ENCODE measurements at regions not wholly inside any gene's neighbourhood (a gene's known extent, or its start where the extent isn't known, plus 50 kb on each side); places are given as distances from the start of the nearest gene placed in this dataset.
A peak's percentile ranks its signal among the peaks of the same experiment; 100 is the strongest.

DNA sequence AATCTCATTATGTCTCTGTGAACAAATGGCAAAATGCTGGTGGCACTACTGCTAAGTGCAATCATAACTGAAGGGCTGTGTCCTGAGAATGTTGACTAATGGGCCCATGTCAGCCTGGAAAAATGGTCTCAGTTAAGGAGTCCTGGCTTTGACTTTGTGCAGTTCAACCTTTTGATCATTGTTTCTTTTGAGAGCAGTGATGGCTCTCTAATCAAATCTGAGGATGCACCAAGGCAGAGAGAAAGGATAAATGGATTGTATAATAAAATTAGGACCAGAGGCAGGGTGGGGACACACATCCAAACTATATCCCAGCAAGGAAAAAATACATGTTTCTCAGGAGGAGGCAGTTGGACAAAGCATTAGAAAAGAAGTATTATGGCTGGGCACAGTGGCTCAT, 59.6 kb upstream of the SYN3 start:
- no peak for TF ChIP-seq CTCF (IDR thresholded peaks at IDR 0.05; ENCODE audit: poor library complexity, severe bottlenecking)

DNA sequence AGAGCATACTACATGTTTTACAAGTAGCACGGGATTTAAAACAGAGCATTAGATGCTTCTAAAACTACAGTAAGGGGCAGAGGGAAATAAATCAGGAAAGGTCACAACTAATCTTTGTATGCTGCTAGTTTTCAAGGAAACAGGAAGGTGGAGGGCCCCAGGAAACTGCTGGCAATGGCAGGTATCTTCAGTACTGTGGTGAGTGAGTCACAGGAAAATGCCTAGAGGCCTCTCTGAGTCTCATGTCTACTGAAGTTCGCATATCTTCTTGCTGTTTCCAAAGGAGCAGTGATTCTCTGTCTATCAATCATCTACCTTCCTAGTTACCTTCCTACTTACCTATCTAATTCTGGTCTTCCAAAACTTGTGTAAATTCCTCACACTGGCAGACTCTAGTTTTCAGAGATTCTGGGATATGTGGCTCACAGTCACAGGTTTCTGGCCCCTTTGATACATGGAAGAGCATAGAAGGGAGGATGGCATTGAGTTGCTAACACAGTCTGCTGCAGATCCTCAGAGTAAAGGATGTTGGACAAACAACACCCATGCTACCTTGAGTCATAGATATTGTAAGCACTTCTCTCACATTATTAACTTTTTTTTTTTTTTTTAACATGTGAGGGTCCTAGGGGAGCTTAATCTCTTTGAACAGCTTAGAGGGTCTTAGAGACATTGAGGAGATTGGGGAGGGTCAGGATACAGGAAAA, 58.8 kb upstream of the SYN3 start:
- H3K4me3 ChIP-seq (ENCODE audit: severe bottlenecking), result no peak overlapping the region
- DNase-seq (ENCODE audit: low spot score) (no peak), ATAC-seq (ENCODE audit: low read depth) (peak; percentile 100)
- H3K36me3 ChIP-seq (ENCODE audit: low read depth), result no peaks in the 10 kb centered on the region
- no peak for TF ChIP-seq CTCF (IDR thresholded peaks at IDR 0.05; ENCODE audit: poor library complexity, severe bottlenecking)
- no peaks in the 10 kb centered on the region for H3K9me3 ChIP-seq (ENCODE audit: severe bottlenecking)
- H3K27me3 ChIP-seq (ENCODE audit: insufficient read depth, poor library complexity, severe bottlenecking), result no peaks in the 10 kb centered on the region
- peak overlapping the region; percentile 69 for H3K27ac ChIP-seq (ENCODE audit: poor library complexity, severe bottlenecking)
- peaks cover 10% of the 10 kb centered on the region for H3K4me1 ChIP-seq (ENCODE audit: insufficient read depth, poor library complexity, severe bottlenecking)

More for the DNA sequence above, 59.6 kb upstream of the SYN3 start:
- Histone ChIP-seq H3K27me3 (ENCODE audit: insufficient read depth, poor library complexity, severe bottlenecking) (no peaks in the 10 kb centered on the region), H3K9me3 (ENCODE audit: severe bottlenecking) (no peaks in the 10 kb centered on the region), H3K4me3 (ENCODE audit: severe bottlenecking) (no peak overlapping the region), H3K27ac (ENCODE audit: poor library complexity, severe bottlenecking) (peak overlapping the region; percentile 69), H3K4me1 (ENCODE audit: insufficient read depth, poor library complexity, severe bottlenecking) (peaks cover 10% of the 10 kb centered on the region), H3K36me3 (ENCODE audit: low read depth) (no peaks in the 10 kb centered on the region)
- ATAC-seq (ENCODE audit: low read depth), result no peak
- no peak for DNase-seq (ENCODE audit: low spot score)

- no peak for ATAC-seq (ENCODE audit: low read depth)
- Histone ChIP-seq H3K36me3 (ENCODE audit: low read depth) (no peaks in the 10 kb centered on the region), H3K27ac (ENCODE audit: poor library complexity, severe bottlenecking) (no peak overlapping the region), H3K27me3 (ENCODE audit: insufficient read depth, poor library complexity, severe bottlenecking) (no peaks in the 10 kb centered on the region), H3K9me3 (ENCODE audit: severe bottlenecking) (no peaks in the 10 kb centered on the region), H3K4me1 (ENCODE audit: insufficient read depth, poor library complexity, severe bottlenecking) (peaks cover 19% of the 10 kb centered on the region), H3K4me3 (ENCODE audit: severe bottlenecking) (no peak overlapping the region)
- DNase-seq (ENCODE audit: low spot score), result no peak
- no peak for TF ChIP-seq CTCF (IDR thresholded peaks at IDR 0.05; ENCODE audit: poor library complexity, severe bottlenecking)
Measured at GRCh38 chr22:33114565-33114964, 56.4 kb upstream of the SYN3 start.

GRCh38 chr22:33112580-33112979, 54.4 kb upstream of the SYN3 start:
- no peaks in the 10 kb centered on the region for H3K9me3 ChIP-seq (ENCODE audit: severe bottlenecking)
- DNase-seq (ENCODE audit: low spot score) (no peak), ATAC-seq (ENCODE audit: low read depth) (no peak)
- TF ChIP-seq CTCF (IDR thresholded peaks at IDR 0.05; ENCODE audit: poor library complexity, severe bottlenecking), result no peak
- H3K36me3 ChIP-seq (ENCODE audit: low read depth), result no peaks in the 10 kb centered on the region
- H3K4me1 ChIP-seq (ENCODE audit: insufficient read depth, poor library complexity, severe bottlenecking), result peaks cover 19% of the 10 kb centered on the region
- H3K4me3 ChIP-seq (ENCODE audit: severe bottlenecking), result no peak overlapping the region
- no peak overlapping the region for H3K27ac ChIP-seq (ENCODE audit: poor library complexity, severe bottlenecking)
- no peaks in the 10 kb centered on the region for H3K27me3 ChIP-seq (ENCODE audit: insufficient read depth, poor library complexity, severe bottlenecking)

GRCh38 chr22:33111491-33111890, 53.3 kb upstream of the SYN3 start:
- H3K4me3 ChIP-seq (ENCODE audit: severe bottlenecking), result no peak overlapping the region
- no peak for DNase-seq (ENCODE audit: low spot score)
- no peak for TF ChIP-seq CTCF (IDR thresholded peaks at IDR 0.05; ENCODE audit: poor library complexity, severe bottlenecking)
- H3K27ac ChIP-seq (ENCODE audit: poor library complexity, severe bottlenecking), result no peak overlapping the region
- H3K36me3 ChIP-seq (ENCODE audit: low read depth), result no peaks in the 10 kb centered on the region
- ATAC-seq (ENCODE audit: low read depth), result no peak
- H3K27me3 ChIP-seq (ENCODE audit: insufficient read depth, poor library complexity, severe bottlenecking), result no peaks in the 10 kb centered on the region
- peaks cover 10% of the 10 kb centered on the region for H3K4me1 ChIP-seq (ENCODE audit: insufficient read depth, poor library complexity, severe bottlenecking)
- H3K9me3 ChIP-seq (ENCODE audit: severe bottlenecking), result no peaks in the 10 kb centered on the region
